Epithelial cell of esophagus (primary cell): ENCODE measurements at regions not wholly inside any gene's neighbourhood (a gene's known extent, or its start where the extent isn't known, plus 50 kb on each side); places are given as distances from the start of the nearest gene placed in this dataset.
A peak's percentile ranks its signal among the peaks of the same experiment; 100 is the strongest.

Experiments used
- DNase-seq: peaks from one replicate; pipeline ENCODE4 v3.0.0; 2010; ENCODE audit warnings: low read depth
- H3K4me3 ChIP-seq: 2 replicates; pipeline ENCODE4 v1.5.1; 2011; ENCODE audit warnings: mild to moderate bottlenecking, low read length, control low read depth
- CTCF ChIP-seq: IDR thresholded peaks from 2 replicates; pipeline ENCODE4 v1.5.1; 2011; ENCODE audit warnings: low read depth, mild to moderate bottlenecking, low read length, control low read depth, inconsistent platforms; ENCODE audit not compliant: insufficient read depth; ENCODE audit errors: missing control alignments

GRCh38 chr2:195122653-195123052 lies 534.4 kb upstream of the SLC39A10 start:
- no peak for TF ChIP-seq CTCF
- DNase-seq, result no peak
- no peak overlapping the region for H3K4me3 ChIP-seq

- no peak for DNase-seq
- no peak overlapping the region for H3K4me3 ChIP-seq
- no peak for TF ChIP-seq CTCF
Measured at GRCh38 chr2:195121341-195121740, 535.7 kb upstream of the SLC39A10 start.

- TF ChIP-seq CTCF, result no peak
- no peak overlapping the region for H3K4me3 ChIP-seq
- DNase-seq, result no peak
Measured at GRCh38 chr2:195119231-195119630, 537.8 kb upstream of the SLC39A10 start.

- no peak for DNase-seq
- H3K4me3 ChIP-seq, result no peak overlapping the region
- TF ChIP-seq CTCF, result no peak
Measured at GRCh38 chr2:195118276-195118675, 538.8 kb upstream of the SLC39A10 start.

- no peak for TF ChIP-seq CTCF
- no peak overlapping the region for H3K4me3 ChIP-seq
Measured at GRCh38 chr2:195117011-195117410, 540.0 kb upstream of the SLC39A10 start.

GRCh38 chr2:195115738-195116137 lies 541.3 kb upstream of the SLC39A10 start:
- H3K4me3 ChIP-seq, result no peak overlapping the region
- no peak for TF ChIP-seq CTCF
- no peak for DNase-seq

More at GRCh38 chr2:195117011-195117410, 540.0 kb upstream of the SLC39A10 start:
- no peak for DNase-seq

GRCh38 chr2:195108182-195108581 lies 548.8 kb upstream of the SLC39A10 start:
- TF ChIP-seq CTCF, result no peak
- no peak overlapping the region for H3K4me3 ChIP-seq
- peak; percentile 50 for DNase-seq
